Stimulated activated CD4-positive, alpha-beta T cell treated with anti-CD3 and anti-CD28 coated beads, Interleukin-4, amount 100 ng/mL, for 24 hours (primary cell): ENCODE measurements at regions not wholly inside any gene's neighbourhood (a gene's known extent, or its start where the extent isn't known, plus 50 kb on each side); places are given as distances from the start of the nearest gene placed in this dataset.
"Not testable (repeated sequence)": the region's sequence is repeated elsewhere in the genome, so short reads cannot be mapped to it uniquely, and the experiment has no call there.

ENCODE experiments used
- DNase-seq: peaks from one replicate; pipeline ENCODE4 v3.0.0-alpha.2; 2020

GRCh38 chr2:83103613-83104012 lies 1355.5 kb downstream of the SUCLG1 start:
- no peak for DNase-seq

- not testable (repeated sequence) for DNase-seq
Measured at GRCh38 chr2:83089051-83089450, 1370.0 kb downstream of the SUCLG1 start.

- DNase-seq = no peak
Measured at GRCh38 chr2:83085869-83086268, 1373.2 kb downstream of the SUCLG1 start.

- no peak for DNase-seq
Measured at GRCh38 chr2:83081826-83082690, 1377.0 kb downstream of the SUCLG1 start.

- DNase-seq = no peak
Measured at GRCh38 chr2:83079007-83079406, 1380.1 kb downstream of the SUCLG1 start.

DNA sequence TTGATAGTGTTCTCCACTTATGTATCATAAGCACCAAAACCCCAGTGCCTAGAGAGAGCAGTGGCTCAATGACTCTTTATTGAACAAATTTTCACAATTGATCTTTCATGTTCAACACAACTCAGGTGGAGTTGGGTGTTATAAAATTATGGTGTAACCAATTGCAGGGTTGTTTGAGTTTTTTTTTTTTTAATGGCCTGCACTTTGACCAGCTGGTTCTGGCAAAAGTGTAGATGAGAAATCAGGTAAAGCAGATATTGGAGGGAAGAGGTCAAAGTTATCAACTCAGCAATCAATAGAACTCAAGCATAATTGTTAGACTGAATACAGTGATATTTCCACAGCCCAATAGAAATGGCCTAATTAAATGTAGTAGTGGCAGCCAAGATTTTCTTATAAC lies 1386.3 kb downstream of the SUCLG1 start:
- no peak for DNase-seq

DNA sequence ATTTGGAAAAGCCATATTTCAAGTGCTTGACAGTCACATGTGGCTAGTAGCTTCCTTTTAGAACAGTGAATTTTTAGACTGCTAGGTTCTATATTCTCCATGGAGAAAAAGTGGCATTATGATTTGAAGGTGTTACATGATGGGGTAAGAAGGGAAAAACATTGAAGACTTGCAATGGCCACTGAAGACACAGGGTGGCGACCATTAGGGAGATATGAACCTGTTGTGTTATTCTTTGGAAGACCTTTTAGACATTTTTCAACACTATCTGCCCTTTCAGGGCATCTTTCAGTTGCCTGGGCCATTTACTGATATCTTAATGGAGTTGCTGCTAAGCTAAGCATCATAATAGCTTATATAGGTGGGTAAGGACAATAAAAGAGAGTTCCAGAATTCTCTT lies 1387.2 kb downstream of the SUCLG1 start:
- no peak for DNase-seq

DNA sequence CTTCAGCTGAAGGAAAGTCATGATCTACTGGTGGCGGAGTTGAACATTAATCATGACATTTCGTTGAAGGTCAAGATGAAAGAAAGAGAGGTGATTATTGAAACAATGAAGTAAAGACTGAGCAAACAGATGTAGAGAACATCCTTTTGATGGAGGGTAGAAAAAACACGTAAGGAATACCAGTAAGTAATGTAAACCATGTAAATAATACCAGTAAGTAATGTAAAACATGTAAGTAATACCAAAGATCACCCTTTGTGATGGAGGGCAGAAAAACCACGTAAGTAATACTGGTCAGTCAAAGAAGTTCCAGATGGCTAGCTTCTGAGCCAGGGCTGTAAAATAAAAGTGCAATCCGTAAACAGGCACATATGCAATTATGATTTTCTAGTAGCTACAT lies 1387.7 kb downstream of the SUCLG1 start:
- no peak for DNase-seq

- DNase-seq = no peak
Measured at GRCh38 chr2:83069724-83070123, 1389.4 kb downstream of the SUCLG1 start.

GRCh38 chr2:83068714-83069113 lies 1390.4 kb downstream of the SUCLG1 start:
- no peak for DNase-seq

- DNase-seq = no peak
Measured at GRCh38 chr2:83067947-83068346, 1391.1 kb downstream of the SUCLG1 start.

- DNase-seq = no peak
Measured at GRCh38 chr2:83063933-83064332, 1395.1 kb downstream of the SUCLG1 start.

- DNase-seq = no peak
Measured at GRCh38 chr2:83063511-83063910, 1395.6 kb downstream of the SUCLG1 start.

DNA sequence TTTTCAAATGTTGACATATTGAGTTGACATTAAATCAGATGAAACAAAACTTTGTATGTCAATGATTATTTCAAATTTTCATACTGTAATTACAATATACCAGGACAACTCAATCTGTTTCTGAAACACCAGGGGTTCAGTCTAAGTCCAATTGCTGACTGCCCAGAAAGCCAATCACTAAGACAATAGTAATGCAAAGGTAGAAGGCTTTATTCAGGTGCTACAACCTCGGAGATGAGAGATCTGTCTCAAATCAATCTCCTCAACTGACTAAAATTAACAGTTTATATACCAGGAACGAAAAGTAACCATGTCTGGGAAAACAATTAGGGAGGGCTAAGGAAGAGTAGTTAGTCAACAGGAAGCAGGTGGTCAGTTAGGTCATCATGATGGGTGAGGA lies 1400.4 kb downstream of the SUCLG1 start:
- DNase-seq = no peak

- no peak for DNase-seq
Measured at GRCh38 chr2:83055376-83056010, 1403.6 kb downstream of the SUCLG1 start.

DNA sequence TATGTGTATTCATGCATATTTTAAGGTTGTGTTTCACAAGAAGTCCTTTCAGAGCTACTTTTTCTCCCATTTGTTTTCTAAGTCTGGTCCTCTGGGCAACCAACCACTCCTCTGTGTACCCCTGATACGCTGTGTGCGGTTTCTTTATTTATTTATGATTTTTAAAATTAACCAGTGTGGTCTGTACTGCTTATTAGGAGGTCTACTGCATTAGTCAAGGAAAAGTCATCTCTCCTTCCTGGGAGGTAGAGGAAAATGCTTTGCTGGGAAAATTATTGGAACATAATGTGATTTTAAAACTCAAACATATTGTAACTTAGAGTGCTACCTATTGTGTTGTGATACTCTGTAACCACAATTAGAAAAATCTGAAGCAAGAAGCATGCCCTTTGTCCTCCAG lies 1404.3 kb downstream of the SUCLG1 start:
- no peak for DNase-seq

DNA sequence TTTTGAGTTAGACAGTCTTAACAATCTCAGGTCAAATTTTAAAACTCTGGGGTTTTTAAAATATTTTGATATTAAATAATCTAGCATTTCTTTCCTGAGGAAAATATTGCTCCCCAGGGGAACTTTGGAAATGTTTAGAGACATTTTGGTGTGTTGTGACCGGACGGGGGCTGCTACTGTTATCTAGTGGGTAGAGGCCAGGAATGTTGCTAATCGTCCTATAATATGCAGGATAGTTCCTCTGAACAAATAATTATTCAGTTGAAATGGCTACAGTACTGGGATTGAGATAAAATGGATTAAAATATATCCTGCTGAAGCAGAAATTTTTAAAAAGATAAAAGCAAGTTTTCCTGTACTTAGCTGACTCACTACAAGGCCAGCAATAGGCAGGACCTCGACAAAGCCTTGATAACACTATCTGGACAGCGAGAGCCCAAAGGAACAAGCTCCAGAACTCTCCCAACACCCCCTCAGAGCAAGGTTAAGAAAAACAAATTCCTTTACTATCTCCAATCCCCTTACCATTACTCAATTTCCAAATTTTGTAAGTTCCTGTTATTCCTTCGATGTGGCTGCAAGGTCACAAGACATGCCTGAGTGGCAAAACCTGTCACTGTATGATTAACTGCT lies 1407.4 kb downstream of the SUCLG1 start:
- DNase-seq = no peak

DNA sequence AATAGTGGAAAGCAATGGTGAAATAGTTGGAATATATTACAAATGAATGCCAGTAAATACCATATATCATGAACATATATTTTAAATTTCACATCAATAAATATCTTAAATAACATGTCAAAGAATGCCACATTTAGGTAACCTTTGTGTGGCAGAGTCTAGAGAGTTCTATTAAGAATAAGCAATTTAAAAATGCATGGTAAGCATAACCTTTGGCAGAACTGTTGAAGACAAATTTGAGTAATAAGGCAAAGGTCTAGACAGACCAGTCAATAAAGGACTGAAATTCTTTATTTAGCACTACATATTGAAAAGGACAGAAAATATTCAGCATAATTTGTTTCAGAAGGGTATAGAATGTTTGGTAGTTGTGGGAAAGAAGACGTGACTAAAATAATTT lies 1417.0 kb downstream of the SUCLG1 start:
- DNase-seq = no peak

DNA sequence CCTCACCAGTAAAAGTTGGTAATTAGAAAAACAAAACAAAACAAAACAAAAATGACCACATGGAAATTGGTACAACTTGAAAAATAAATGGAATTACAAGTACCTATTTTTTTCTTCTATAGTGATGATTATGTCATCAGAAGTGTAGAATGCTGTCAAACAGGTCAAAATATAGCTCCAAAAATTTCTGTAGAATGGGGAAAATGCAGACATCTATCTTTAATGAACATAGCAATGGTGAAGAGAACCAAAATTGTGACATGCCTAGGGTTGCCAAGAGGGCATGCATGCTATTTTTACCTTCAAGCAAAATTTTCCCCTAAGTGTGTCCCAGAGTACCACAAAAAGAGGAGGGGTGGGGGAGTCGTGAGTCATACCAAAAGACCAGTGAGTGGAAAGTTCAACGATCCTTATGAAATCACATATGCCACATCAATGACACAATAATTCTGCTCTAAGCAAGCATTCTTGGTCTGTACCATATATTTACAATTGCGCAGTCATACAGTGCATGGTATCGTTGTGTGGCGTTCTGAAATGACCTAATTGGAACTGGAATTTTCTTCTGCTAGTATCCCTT lies 1436.4 kb downstream of the SUCLG1 start:
- DNase-seq = no peak

DNA sequence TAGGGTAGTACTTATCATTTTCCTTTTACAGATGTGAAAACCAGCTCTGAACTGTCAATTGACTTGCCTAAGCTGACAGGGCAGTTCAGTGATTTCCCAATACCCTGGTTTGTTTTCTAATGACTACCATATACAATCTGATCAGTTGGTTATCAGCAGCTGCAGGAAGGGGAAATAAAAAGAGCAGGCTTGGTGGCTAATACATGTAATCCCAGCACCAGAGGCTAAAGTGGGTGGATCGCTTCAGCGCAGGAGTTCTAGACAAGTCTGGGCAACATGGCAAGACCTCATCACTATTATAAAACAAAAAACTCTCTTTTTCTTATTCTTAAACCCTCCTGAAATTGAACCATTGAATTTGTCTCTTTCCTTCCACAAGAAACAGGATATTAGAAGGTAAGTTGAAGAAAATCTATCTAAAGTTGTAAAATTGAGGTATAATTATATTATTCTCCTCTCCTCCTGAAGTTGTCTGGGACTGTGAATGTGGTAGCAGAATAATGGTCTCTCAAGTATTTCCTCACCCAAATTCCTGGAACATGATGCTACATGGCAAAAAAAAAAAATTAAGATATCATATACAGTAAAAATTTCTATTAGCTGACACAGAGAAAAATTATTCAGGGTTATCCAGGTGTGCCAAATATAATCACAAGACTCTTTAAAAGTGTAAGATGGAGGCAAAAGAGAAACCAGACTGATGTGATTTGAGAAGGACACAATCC lies 1441.6 kb downstream of the SUCLG1 start:
- DNase-seq = no peak

GRCh38 chr2:83016343-83017110 lies 1442.6 kb downstream of the SUCLG1 start:
- DNase-seq = no peak

DNA sequence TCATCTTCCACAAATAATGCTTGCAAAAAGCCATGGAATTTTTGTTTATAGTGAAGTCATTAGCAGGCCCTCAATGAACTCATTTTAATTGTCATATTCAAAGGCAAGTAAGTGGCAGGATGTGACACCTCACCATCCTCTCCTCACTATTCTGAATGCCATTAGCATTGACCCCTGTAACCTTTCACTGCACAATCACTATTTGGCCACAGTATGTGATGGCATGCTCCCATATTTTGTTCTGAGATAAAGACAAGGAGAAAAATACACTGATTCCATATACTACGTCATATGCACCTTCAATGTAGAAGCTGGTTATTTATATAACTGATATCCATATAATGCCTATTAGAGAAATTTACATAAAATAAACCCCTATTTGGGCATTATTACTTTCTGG lies 1443.2 kb downstream of the SUCLG1 start:
- no peak for DNase-seq
